BJ (cell line): ENCODE measurements at regions not wholly inside any gene's neighbourhood (a gene's known extent, or its start where the extent isn't known, plus 50 kb on each side); places are given as distances from the start of the nearest gene placed in this dataset.

Experiments used
- CTCF ChIA-PET: fragments of 350-600 bp; formaldehyde crosslinking; extraction: SDS; loops from one replicate; lab custom pipeline; 2021; ENCODE audit warnings: antibody characterized with exemption, inconsistent platforms; lab: Yijun Ruan, JAX
- POLR2A ChIA-PET: fragments of 300-600 bp; sonication (Branson Sonifier 250); formaldehyde crosslinking; extraction: SDS; loops from one replicate; lab custom pipeline; 2021; ENCODE audit warnings: antibody characterized with exemption; lab: Charles Lee
- DNase-seq: peaks from one replicate; pipeline ENCODE4 v3.0.0-alpha.2; 2011; ENCODE audit warnings: low read depth
- H3K27me3 ChIP-seq: 2 replicates; pipeline ENCODE4 v1.6.0; 2011; ENCODE audit warnings: low read length; ENCODE audit not compliant: control insufficient read depth, insufficient read depth
- H3K36me3 ChIP-seq: 2 replicates; pipeline ENCODE4 v1.5.1; 2011; ENCODE audit warnings: low read length; ENCODE audit not compliant: control insufficient read depth, insufficient read depth
- H3K4me3 ChIP-seq: 2 replicates; pipeline ENCODE4 v1.5.1; 2011; ENCODE audit warnings: low read depth, mild to moderate bottlenecking, control low read depth, low read length
- TF ChIP-seq, protein P1 (sequence below): IDR thresholded peaks from 2 replicates; pipeline ENCODE4 v1.5.1; 2011; ENCODE audit warnings: low read depth, mild to moderate bottlenecking, control low read depth, inconsistent platforms, low read length, moderate library complexity; ENCODE audit not compliant: insufficient read depth

DNA sequence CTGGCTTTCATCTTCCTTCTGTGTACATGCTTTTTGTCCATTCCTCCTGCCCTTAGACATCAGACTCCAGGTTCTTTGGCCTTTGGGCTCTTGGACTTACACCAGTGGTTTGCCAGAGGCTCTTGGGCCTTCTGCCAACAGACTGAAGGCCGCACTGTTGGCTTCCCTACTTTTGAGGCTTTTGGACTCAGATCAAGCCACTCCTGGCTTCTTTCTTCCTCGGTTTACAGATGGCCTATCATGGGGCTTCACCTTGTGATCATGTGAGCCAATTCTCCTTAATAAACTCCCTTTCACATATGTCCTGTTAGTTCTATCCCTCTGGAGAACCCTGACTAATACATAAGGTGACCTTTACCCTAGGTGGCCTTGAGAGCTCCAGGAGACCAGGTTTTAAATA, 189.1 kb upstream of the CCNG1 start:
- Histone ChIP-seq H3K36me3 (no peaks in the 10 kb centered on the region), H3K4me3 (no peak overlapping the region), H3K27me3 (no peaks in the 10 kb centered on the region)
- no peak for DNase-seq
- POLR2A ChIA-PET = no interaction called here
- CTCF ChIA-PET = no interaction called here
- TF ChIP-seq, protein P1, sequence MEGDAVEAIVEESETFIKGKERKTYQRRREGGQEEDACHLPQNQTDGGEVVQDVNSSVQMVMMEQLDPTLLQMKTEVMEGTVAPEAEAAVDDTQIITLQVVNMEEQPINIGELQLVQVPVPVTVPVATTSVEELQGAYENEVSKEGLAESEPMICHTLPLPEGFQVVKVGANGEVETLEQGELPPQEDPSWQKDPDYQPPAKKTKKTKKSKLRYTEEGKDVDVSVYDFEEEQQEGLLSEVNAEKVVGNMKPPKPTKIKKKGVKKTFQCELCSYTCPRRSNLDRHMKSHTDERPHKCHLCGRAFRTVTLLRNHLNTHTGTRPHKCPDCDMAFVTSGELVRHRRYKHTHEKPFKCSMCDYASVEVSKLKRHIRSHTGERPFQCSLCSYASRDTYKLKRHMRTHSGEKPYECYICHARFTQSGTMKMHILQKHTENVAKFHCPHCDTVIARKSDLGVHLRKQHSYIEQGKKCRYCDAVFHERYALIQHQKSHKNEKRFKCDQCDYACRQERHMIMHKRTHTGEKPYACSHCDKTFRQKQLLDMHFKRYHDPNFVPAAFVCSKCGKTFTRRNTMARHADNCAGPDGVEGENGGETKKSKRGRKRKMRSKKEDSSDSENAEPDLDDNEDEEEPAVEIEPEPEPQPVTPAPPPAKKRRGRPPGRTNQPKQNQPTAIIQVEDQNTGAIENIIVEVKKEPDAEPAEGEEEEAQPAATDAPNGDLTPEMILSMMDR = no peak

DNA sequence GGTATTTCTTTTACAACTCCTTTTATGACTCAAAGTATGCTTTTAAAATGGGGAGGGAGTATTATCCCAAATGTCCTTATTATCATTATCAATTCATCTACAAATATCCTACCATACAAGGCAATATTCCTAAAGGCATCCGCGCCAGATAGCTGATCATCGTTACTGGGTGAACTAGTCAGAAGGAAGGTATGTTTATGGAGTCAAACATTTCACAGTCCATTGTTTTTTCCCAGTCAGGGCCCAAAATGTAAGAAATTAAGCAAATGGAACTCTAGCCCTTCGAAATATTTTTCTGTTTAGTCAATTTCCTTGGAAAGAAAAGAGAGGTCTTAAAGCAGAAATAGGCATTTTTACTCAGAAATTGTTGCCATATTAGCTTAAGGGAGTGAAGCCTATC, 188.5 kb upstream of the CCNG1 start:
- CTCF ChIA-PET = no interaction called here
- no peaks in the 10 kb centered on the region for H3K27me3 ChIP-seq
- POLR2A ChIA-PET = no interaction called here
- no peaks in the 10 kb centered on the region for H3K36me3 ChIP-seq
- H3K4me3 ChIP-seq = no peak overlapping the region
- no peak for DNase-seq
- TF ChIP-seq, protein P1 = no peak

DNA sequence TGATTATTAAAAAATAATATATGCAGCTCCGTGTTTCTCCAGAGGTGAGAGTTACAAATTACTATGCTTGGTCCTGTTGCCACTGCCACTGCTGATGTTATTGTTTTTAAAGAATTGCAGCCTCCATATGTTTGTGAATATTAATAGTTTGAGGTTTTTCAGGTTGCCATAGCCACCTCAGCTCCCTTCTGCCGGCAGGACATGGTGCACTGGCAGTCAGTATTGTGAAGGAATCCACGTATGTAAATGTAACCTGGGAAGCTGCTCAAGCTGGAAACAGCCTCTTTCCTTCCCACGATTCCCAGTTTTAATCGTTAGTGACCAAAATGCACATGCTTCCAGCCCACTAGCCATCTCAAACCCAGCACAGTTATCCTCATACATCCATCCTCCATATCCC, 184.4 kb upstream of the CCNG1 start:
- TF ChIP-seq, protein P1 = no peak
- POLR2A ChIA-PET = no interaction called here
- no peak for DNase-seq
- Histone ChIP-seq H3K36me3 (no peaks in the 10 kb centered on the region), H3K4me3 (no peak overlapping the region), H3K27me3 (no peaks in the 10 kb centered on the region)
- CTCF ChIA-PET = no interaction called here

DNA sequence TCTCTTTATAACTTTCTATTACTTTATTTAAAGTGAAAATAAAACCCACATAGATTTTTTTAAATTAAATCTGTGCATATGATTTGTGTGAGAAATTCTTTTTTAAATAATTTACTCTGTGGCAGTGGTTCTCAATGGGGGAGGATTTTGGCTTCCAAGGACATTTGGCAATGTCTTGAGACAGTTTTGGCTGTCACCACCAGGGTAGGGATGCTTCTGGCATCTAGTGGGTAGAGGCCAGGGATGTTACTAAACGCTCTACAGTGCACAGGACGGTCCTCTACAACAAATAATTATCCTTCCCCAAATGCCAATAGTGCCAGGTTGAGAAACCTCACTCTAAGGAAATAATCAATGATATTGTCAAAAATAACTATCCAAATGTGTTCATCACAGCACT, 177.9 kb upstream of the CCNG1 start:
- TF ChIP-seq, protein P1 = no peak
- H3K36me3 ChIP-seq = no peaks in the 10 kb centered on the region
- ChIA-PET POLR2A (no interaction called here), CTCF (no interaction called here)
- no peak overlapping the region for H3K4me3 ChIP-seq
- H3K27me3 ChIP-seq = no peaks in the 10 kb centered on the region
- no peak for DNase-seq

DNA sequence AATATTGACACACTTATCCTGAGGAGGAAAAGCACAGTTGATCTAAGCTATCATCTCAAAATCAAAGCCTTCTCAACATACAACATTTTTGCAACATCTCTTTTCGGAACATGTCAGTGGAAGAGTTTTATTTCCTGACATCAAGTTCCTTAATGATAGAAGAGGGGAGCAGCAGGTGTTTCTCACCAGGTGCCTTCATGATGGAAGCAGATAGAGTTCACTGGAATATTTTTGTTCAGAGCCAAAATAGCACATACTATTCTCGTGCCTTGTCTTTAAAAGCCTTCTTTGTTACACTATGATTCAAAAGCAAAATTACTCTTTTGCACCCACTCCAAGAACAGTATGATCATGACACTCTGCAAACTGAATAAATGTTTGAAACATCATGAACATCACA, 176.9 kb upstream of the CCNG1 start:
- H3K36me3 ChIP-seq = no peaks in the 10 kb centered on the region
- ChIA-PET POLR2A (no interaction called here), CTCF (no interaction called here)
- TF ChIP-seq, protein P1 = no peak
- DNase-seq = no peak
- H3K4me3 ChIP-seq = no peak overlapping the region
- H3K27me3 ChIP-seq = no peaks in the 10 kb centered on the region
